HG02981 (cell line): ENCODE measurements at regions not wholly inside any gene's neighbourhood (a gene's known extent, or its start where the extent isn't known, plus 50 kb on each side); places are given as distances from the start of the nearest gene placed in this dataset.
"Not testable (repeated sequence)": the region's sequence is repeated elsewhere in the genome, so short reads cannot be mapped to it uniquely, and the experiment has no call there.

Experiments
- ATAC-seq: cut with Tn5 transposase; IDR thresholded peaks from one replicate; pipeline ENCODE4 v1.9.1; 2021; ENCODE audit warnings: mild to moderate bottlenecking, moderate library complexity; ENCODE audit not compliant: unreplicated experiment

GRCh38 chr18:8912348-8913326, 189.9 kb upstream of the NDUFV2 start:
- ATAC-seq, result peak; percentile 76

GRCh38 chr18:8913606-8914403, 188.7 kb upstream of the NDUFV2 start:
- not testable (repeated sequence) for ATAC-seq

GRCh38 chr18:8914404-8915264, 187.9 kb upstream of the NDUFV2 start:
- not testable (repeated sequence) for ATAC-seq

- ATAC-seq, result not testable (repeated sequence)
These were observed 181.4 kb upstream of the NDUFV2 start for GRCh38 chr18:8920856-8921787.

- ATAC-seq, result no peak
These were observed 176.0 kb upstream of the NDUFV2 start for GRCh38 chr18:8926464-8926863.

GRCh38 chr18:8928044-8928443, 174.5 kb upstream of the NDUFV2 start:
- ATAC-seq, result no peak

GRCh38 chr18:8928847-8929780, 173.4 kb upstream of the NDUFV2 start:
- no peak for ATAC-seq

GRCh38 chr18:8930990-8931616, 171.4 kb upstream of the NDUFV2 start:
- ATAC-seq, result no peak

- no peak for ATAC-seq
These were observed 169.6 kb upstream of the NDUFV2 start for GRCh38 chr18:8932866-8933265.

GRCh38 chr18:8933714-8934284, 168.7 kb upstream of the NDUFV2 start:
- no peak for ATAC-seq

- not testable (repeated sequence) for ATAC-seq
These were observed 167.2 kb upstream of the NDUFV2 start for GRCh38 chr18:8935346-8935745.

- no peak for ATAC-seq
These were observed 165.9 kb upstream of the NDUFV2 start for GRCh38 chr18:8936619-8937018.

- no peak for ATAC-seq
These were observed 165.1 kb upstream of the NDUFV2 start for GRCh38 chr18:8937160-8938094.

- no peak for ATAC-seq
These were observed 163.7 kb upstream of the NDUFV2 start for GRCh38 chr18:8938817-8939216.

GRCh38 chr18:8942021-8942908, 160.2 kb upstream of the NDUFV2 start:
- no peak for ATAC-seq
